Left ventricle myocardium inferior (tissue), 1 donor: ENCODE measurements at regions not wholly inside any gene's neighbourhood (a gene's known extent, or its start where the extent isn't known, plus 50 kb on each side); places are given as distances from the start of the nearest gene placed in this dataset.

ENCODE experiments used
- DNase-seq: peaks from one replicate; pipeline ENCODE4 v3.0.0-alpha.2; 2020
- H3K27ac ChIP-seq: fragments of 200-600 bp; replicated peaks from 2 replicates; pipeline ENCODE4 v1.8.0; 2021
- H3K27me3 ChIP-seq: fragments of 200-600 bp; 2 replicates; pipeline ENCODE4 v1.8.0; 2021; ENCODE audit warnings: low read depth
- H3K36me3 ChIP-seq: fragments of 200-600 bp; 2 replicates; pipeline ENCODE4 v1.8.0; 2021
- H3K4me1 ChIP-seq: fragments of 200-600 bp; 2 replicates; pipeline ENCODE4 v1.8.0; 2021
- H3K4me3 ChIP-seq: fragments of 200-600 bp; 2 replicates; pipeline ENCODE4 v1.8.0; 2021; ENCODE audit warnings: mild to moderate bottlenecking, moderate library complexity
- H3K9me3 ChIP-seq: fragments of 200-600 bp; replicated peaks from 2 replicates; pipeline ENCODE4 v1.8.0; 2021
- CTCF ChIP-seq: fragments of 200-600 bp; IDR thresholded peaks from 2 replicates; pipeline ENCODE4 v1.8.0; 2021; ENCODE audit warnings: antibody characterized with exemption, mild to moderate bottlenecking, borderline replicate concordance
- intact Hi-C: fragments of 100-400 bp; cut with micrococcal nuclease; formaldehyde crosslinking; loops from one replicate; pipeline ENCODE4 v1.11.0; 2022
- donor health status: DM: no; HTN: yes; CAD: no; lungs with severe emphysema.

GRCh38 chr2:57891086-57891712 lies 155.4 kb upstream of the VRK2 start:
- no peak for TF ChIP-seq CTCF
- Histone ChIP-seq H3K4me1 (peaks cover 2% of the 10 kb centered on the region), H3K27me3 (no peaks in the 10 kb centered on the region), H3K9me3 (no peaks in the 10 kb centered on the region), H3K27ac (no peak overlapping the region), H3K36me3 (no peaks in the 10 kb centered on the region), H3K4me3 (no peak overlapping the region)
- no peak for DNase-seq
- intact Hi-C loops, result no loop called here

- Histone ChIP-seq H3K36me3 (no peaks in the 10 kb centered on the region), H3K27me3 (no peaks in the 10 kb centered on the region), H3K4me1 (no peaks in the 10 kb centered on the region), H3K9me3 (no peaks in the 10 kb centered on the region), H3K4me3 (no peak overlapping the region), H3K27ac (no peak overlapping the region)
- TF ChIP-seq CTCF, result no peak
- DNase-seq, result no peak
- intact Hi-C loops, result no loop called here
Observed at GRCh38 chr2:57892920-57893319, 153.7 kb upstream of the VRK2 start.

- Histone ChIP-seq H3K27me3 (no peaks in the 10 kb centered on the region), H3K4me1 (no peaks in the 10 kb centered on the region), H3K36me3 (no peaks in the 10 kb centered on the region), H3K9me3 (no peaks in the 10 kb centered on the region), H3K27ac (no peak overlapping the region), H3K4me3 (no peak overlapping the region)
- no peak for TF ChIP-seq CTCF
- intact Hi-C loops, result no loop called here
- no peak for DNase-seq
Observed at GRCh38 chr2:57893347-57893746, 153.3 kb upstream of the VRK2 start.

GRCh38 chr2:57893786-57894185 lies 152.8 kb upstream of the VRK2 start:
- no peak for DNase-seq
- intact Hi-C loops, result no loop called here
- Histone ChIP-seq H3K27me3 (no peaks in the 10 kb centered on the region), H3K4me1 (no peaks in the 10 kb centered on the region), H3K36me3 (no peaks in the 10 kb centered on the region), H3K27ac (no peak overlapping the region), H3K9me3 (no peaks in the 10 kb centered on the region), H3K4me3 (no peak overlapping the region)
- no peak for TF ChIP-seq CTCF

- Histone ChIP-seq H3K27me3 (no peaks in the 10 kb centered on the region), H3K9me3 (no peaks in the 10 kb centered on the region), H3K4me3 (no peak overlapping the region), H3K4me1 (no peaks in the 10 kb centered on the region), H3K36me3 (no peaks in the 10 kb centered on the region), H3K27ac (no peak overlapping the region)
- no peak for DNase-seq
- intact Hi-C loops, result no loop called here
- no peak for TF ChIP-seq CTCF
Observed at GRCh38 chr2:57894381-57894780, 152.2 kb upstream of the VRK2 start.
